H9 (cell line): ENCODE measurements at regions not wholly inside any gene's neighbourhood (a gene's known extent, or its start where the extent isn't known, plus 50 kb on each side); places are given as distances from the start of the nearest gene placed in this dataset. TPM values are rescaled to one million over a fixed set of nuclear protein-coding genes. Genes with fewer than 3 reads are reported as not detected.

ENCODE experiments used
- DNase-seq: peaks from one replicate; pipeline ENCODE4 v3.0.0-alpha.2; 2017
- H2AFZ ChIP-seq: one replicate; pipeline ENCODE4 v1.6.1; 2013; ENCODE audit warnings: mild to moderate bottlenecking, low read length, control low read depth, moderate library complexity
- H2AK5ac ChIP-seq: 2 replicates; pipeline ENCODE4 v1.6.1; 2013; ENCODE audit warnings: low read length, control low read depth, mixed read lengths; ENCODE audit not compliant: insufficient read length
- H2BK120ac ChIP-seq: one replicate; pipeline ENCODE4 v1.6.1; 2013; ENCODE audit warnings: low read depth, mild to moderate bottlenecking, low read length, control low read depth, inconsistent platforms; ENCODE audit not compliant: poor library complexity, severe bottlenecking
- H2BK12ac ChIP-seq: 2 replicates; pipeline ENCODE4 v1.6.1; 2013; ENCODE audit warnings: low read length, control low read depth, mixed read lengths, low read depth; ENCODE audit not compliant: insufficient read length
- H2BK15ac ChIP-seq: 2 replicates; pipeline ENCODE4 v1.6.1; 2013; ENCODE audit warnings: low read depth, low read length, control low read depth
- H2BK20ac ChIP-seq: one replicate; pipeline ENCODE4 v1.6.1; 2013; ENCODE audit warnings: low read depth, mild to moderate bottlenecking, low read length, control low read depth, inconsistent platforms; ENCODE audit not compliant: poor library complexity, severe bottlenecking
- H2BK5ac ChIP-seq: 2 replicates; pipeline ENCODE4 v1.6.1; 2013; ENCODE audit warnings: low read length, control low read depth, mixed read lengths; ENCODE audit not compliant: insufficient read length
- H3K14ac ChIP-seq: 2 replicates; pipeline ENCODE4 v1.6.1; 2013; ENCODE audit warnings: low read length, control low read depth; ENCODE audit not compliant: insufficient read depth
- H3K18ac ChIP-seq: 2 replicates; pipeline ENCODE4 v1.6.1; 2013; ENCODE audit warnings: low read depth, mild to moderate bottlenecking, mixed read lengths, low read length, control low read depth; ENCODE audit not compliant: insufficient read length
- H3K23ac ChIP-seq: 2 replicates; pipeline ENCODE4 v1.6.1; 2013; ENCODE audit warnings: low read length, control low read depth, mixed read lengths, low read depth; ENCODE audit not compliant: insufficient read length
- H3K23me2 ChIP-seq: 2 replicates; pipeline ENCODE4 v1.6.1; 2013; ENCODE audit warnings: low read depth, mild to moderate bottlenecking, mixed read lengths, low read length, control low read depth; ENCODE audit not compliant: insufficient read length, poor library complexity, severe bottlenecking
- H3K27ac ChIP-seq: 2 replicates; pipeline ENCODE4 v1.5.1; 2013; ENCODE audit warnings: low read length, control low read depth, mixed read lengths, low read depth; ENCODE audit not compliant: insufficient read length
- H3K27me3 ChIP-seq: 2 replicates; pipeline ENCODE4 v1.6.1; 2013; ENCODE audit warnings: low read length, control low read depth, inconsistent platforms; ENCODE audit not compliant: insufficient read depth
- H3K4ac ChIP-seq: 2 replicates; pipeline ENCODE4 v1.6.1; 2013; ENCODE audit warnings: low read depth, mild to moderate bottlenecking, control low read depth, inconsistent platforms, low read length, moderate library complexity
- H3K4me1 ChIP-seq: 2 replicates; pipeline ENCODE4 v1.6.1; 2013; ENCODE audit warnings: low read length, control low read depth, inconsistent platforms; ENCODE audit not compliant: insufficient read depth
- H3K4me2 ChIP-seq: 2 replicates; pipeline ENCODE4 v1.6.1; 2013; ENCODE audit warnings: low read length, control low read depth, mixed read lengths; ENCODE audit not compliant: insufficient read length, insufficient read depth
- H3K56ac ChIP-seq: 2 replicates; pipeline ENCODE4 v1.6.1; 2013; ENCODE audit warnings: low read depth, mild to moderate bottlenecking, mixed read lengths, low read length, control low read depth; ENCODE audit not compliant: insufficient read length
- H3K79me1 ChIP-seq: 2 replicates; pipeline ENCODE4 v1.6.1; 2013; ENCODE audit warnings: low read depth, mild to moderate bottlenecking, moderate library complexity, low read length, control low read depth, inconsistent platforms; ENCODE audit not compliant: insufficient read depth, poor library complexity, severe bottlenecking
- H3K79me2 ChIP-seq: 2 replicates; pipeline ENCODE4 v1.6.1; 2013; ENCODE audit warnings: low read length, control low read depth, inconsistent platforms; ENCODE audit not compliant: insufficient read depth
- H3K9ac ChIP-seq: 2 replicates; pipeline ENCODE4 v1.6.1; 2013; ENCODE audit warnings: low read length, control low read depth, mixed read lengths; ENCODE audit not compliant: insufficient read length; ENCODE audit errors: extremely low read depth
- H3K9me3 ChIP-seq: one replicate; pipeline ENCODE4 v1.6.1; 2013; ENCODE audit warnings: low read depth, low read length, inconsistent platforms; ENCODE audit not compliant: control insufficient read depth
- H3T11ph ChIP-seq: one replicate; pipeline ENCODE4 v1.6.1; 2013; ENCODE audit warnings: mild to moderate bottlenecking, low read length, control low read depth, inconsistent platforms
- H4K20me1 ChIP-seq: one replicate; pipeline ENCODE4 v1.6.1; 2013; ENCODE audit not compliant: control insufficient read depth, insufficient read length, insufficient read depth
- H4K5ac ChIP-seq: 2 replicates; pipeline ENCODE4 v1.6.1; 2013; ENCODE audit warnings: low read depth, mild to moderate bottlenecking, mixed read lengths, low read length, control low read depth; ENCODE audit not compliant: insufficient read length
- H4K8ac ChIP-seq: replicated peaks from 2 replicates; pipeline ENCODE4 v1.6.1; 2013; ENCODE audit warnings: low read length, control low read depth, mixed read lengths, low read depth; ENCODE audit not compliant: insufficient read length
- H4K91ac ChIP-seq: 2 replicates; pipeline ENCODE4 v1.6.1; 2013; ENCODE audit warnings: low read depth, mild to moderate bottlenecking, moderate library complexity, mixed read lengths, low read length, control low read depth; ENCODE audit not compliant: insufficient read length
- H3K27ac Mint-ChIP-seq, 3 experiments: 2 replicates in 2 of 3; 3 replicates in 1 of 3; pipeline ENCODE4 v1.8.0; 2020 to 2021; ENCODE audit warnings: mixed read lengths in 3 of 3, mild to moderate bottlenecking in 1 of 3, moderate library complexity in 1 of 3
- H3K27me3 Mint-ChIP-seq: 2 replicates; pipeline ENCODE4 v1.8.0; 2021; ENCODE audit warnings: low read depth, mild to moderate bottlenecking, moderate library complexity, mixed read lengths
- H3K36me3 Mint-ChIP-seq, 3 experiments: 2 replicates in 2 of 3; 3 replicates in 1 of 3; pipeline ENCODE4 v1.8.0; 2020 to 2021; ENCODE audit warnings: low read depth in 3 of 3, mixed read lengths in 3 of 3; ENCODE audit not compliant: insufficient read depth in 1 of 3
- H3K4me1 Mint-ChIP-seq, 2 experiments: 2 replicates each; pipeline ENCODE4 v1.8.0; 2020; ENCODE audit warnings: mixed read lengths in 2 of 2
- H3K4me3 Mint-ChIP-seq, 2 experiments: 2 replicates in 1 of 2; 3 replicates in 1 of 2; pipeline ENCODE4 v1.8.0; 2020 to 2021; ENCODE audit warnings: mild to moderate bottlenecking in 2 of 2, mixed read lengths in 2 of 2, moderate library complexity in 1 of 2
- H3K9me3 Mint-ChIP-seq, 2 experiments: 2 replicates in 1 of 2; 3 replicates in 1 of 2; pipeline ENCODE4 v1.8.0; 2020; ENCODE audit warnings: mild to moderate bottlenecking in 2 of 2, mixed read lengths in 2 of 2, moderate library complexity in 1 of 2
- CTCF ChIP-seq: fragments of 200-600 bp; sonication (generic); conservative IDR thresholded peaks from 3 replicates; pipeline ENCODE4 v1.8.0; 2021; ENCODE audit warnings: antibody characterized with exemption, mild to moderate bottlenecking
- WGBS: extraction: QIAGEN DNeasy Blood & Tissue Kit; methylation state at CpG from one replicate; pipeline ENCODE4 v1.1.7; 2013; ENCODE audit warnings: missing lambda C conversion rate, low lambda C conversion rate, mixed read lengths; ENCODE audit not compliant: insufficient read length; ENCODE audit errors: extremely low coverage; 5-methylcytosine and 5-hydroxymethylcytosine counted together
- microRNA-seq: library from miRNA; unstranded; fragments of <30 nt; microRNA quantifications from one replicate; pipeline ENCODE4, GENCODE V29; 2020; ENCODE audit warnings: borderline microRNAs expressed

GRCh38 chr3:124679048-124679638 is 51.1 kb upstream of the UMPS start:
- Histone ChIP-seq H3K14ac (no peak overlapping the region), H4K20me1 (no peaks in the 10 kb centered on the region), H3K23ac (no peak overlapping the region), H4K8ac (no peak overlapping the region), H3K23me2 (no peaks in the 10 kb centered on the region), H3K27me3 (no peaks in the 10 kb centered on the region), H2BK120ac (no peak overlapping the region), H3K4ac (no peak overlapping the region), H3K18ac (no peak overlapping the region), H3K79me1 (no peaks in the 10 kb centered on the region), H2AK5ac (no peak overlapping the region), H2BK12ac (no peak overlapping the region), H2AFZ (no peak overlapping the region), H2BK20ac (no peak overlapping the region), H3K4me2 (no peak overlapping the region), H2BK15ac (no peak overlapping the region), H3T11ph (no peak overlapping the region), H3K56ac (no peak overlapping the region), H4K5ac (no peak overlapping the region), H2BK5ac (no peak overlapping the region), H3K27ac (no peak overlapping the region), H3K4me1 (no peaks in the 10 kb centered on the region), H3K9ac (no peak overlapping the region), H3K79me2 (no peaks in the 10 kb centered on the region), H4K91ac (no peak overlapping the region), H3K9me3 (no peaks in the 10 kb centered on the region)
- no peaks in the 10 kb centered on the region for H3K36me3 Mint-ChIP-seq
- no peaks in the 10 kb centered on the region for H3K9me3 Mint-ChIP-seq
- no peaks in the 10 kb centered on the region for H3K4me1 Mint-ChIP-seq
- DNase-seq: no peak
- H3K4me3 Mint-ChIP-seq: no peak overlapping the region
- no peaks in the 10 kb centered on the region; the same call in 1 of the 2 replicates for H3K27me3 Mint-ChIP-seq
- TF ChIP-seq CTCF: no peak
- no peak overlapping the region for H3K27ac Mint-ChIP-seq
- WGBS: no CpG with 5 or more reads among the region's 5 CpGs

Small RNA genes in the stretch of these regions (microRNA-seq; reads per million reads assigned to microRNA genes)
- gene MIR5002 (not detected), gene MIR6083 (not detected)
